Mesendoderm (in vitro differentiated cells): ENCODE measurements at regions not wholly inside any gene's neighbourhood (a gene's known extent, or its start where the extent isn't known, plus 50 kb on each side); places are given as distances from the start of the nearest gene placed in this dataset.

ENCODE experiments used
- DNase-seq: peaks from one replicate; pipeline ENCODE4 v3.0.0; 2013
- H2AK5ac ChIP-seq: 2 replicates; pipeline ENCODE4 v1.6.1; 2013; ENCODE audit warnings: low read length, inconsistent platforms
- H2BK120ac ChIP-seq: 2 replicates; pipeline ENCODE4 v1.6.1; 2013; ENCODE audit warnings: low read depth, mild to moderate bottlenecking, low read length, moderate library complexity, mixed read lengths
- H2BK15ac ChIP-seq: replicated peaks from 2 replicates; pipeline ENCODE4 v1.6.1; 2013; ENCODE audit warnings: low read depth, mild to moderate bottlenecking, moderate library complexity
- H2BK5ac ChIP-seq: 2 replicates; pipeline ENCODE4 v1.6.1; 2013; ENCODE audit warnings: low read length, inconsistent platforms
- H3K18ac ChIP-seq: 2 replicates; pipeline ENCODE4 v1.6.1; 2013; ENCODE audit warnings: mild to moderate bottlenecking, low read length, mixed read lengths
- H3K23ac ChIP-seq: one replicate; pipeline ENCODE4 v1.6.1; 2013; ENCODE audit warnings: low read length
- H3K27ac ChIP-seq: 2 replicates; pipeline ENCODE4 v1.5.1; 2013; ENCODE audit warnings: low read depth, mild to moderate bottlenecking, inconsistent platforms, low read length, moderate library complexity
- H3K27me3 ChIP-seq: 2 replicates; pipeline ENCODE4 v1.6.1; 2013; ENCODE audit warnings: low read length, control low read depth, mild to moderate bottlenecking, inconsistent platforms; ENCODE audit not compliant: insufficient read depth, poor library complexity
- H3K36me3 ChIP-seq: 2 replicates; pipeline ENCODE4 v1.6.1; 2013; ENCODE audit warnings: low read length, inconsistent platforms; ENCODE audit not compliant: control insufficient read depth, insufficient read depth
- H3K4ac ChIP-seq: one replicate; pipeline ENCODE4 v1.6.1; 2013; ENCODE audit warnings: low read depth, mild to moderate bottlenecking, low read length, moderate library complexity
- H3K4me1 ChIP-seq: 2 replicates; pipeline ENCODE4 v1.6.1; 2013; ENCODE audit warnings: low read depth, low read length, inconsistent platforms; ENCODE audit not compliant: control insufficient read depth
- H3K4me2 ChIP-seq: 2 replicates; pipeline ENCODE4 v1.6.1; 2013; ENCODE audit warnings: low read length
- H3K4me3 ChIP-seq: 2 replicates; pipeline ENCODE4 v1.5.1; 2013; ENCODE audit warnings: mild to moderate bottlenecking, low read length
- H3K56ac ChIP-seq: one replicate; pipeline ENCODE4 v1.6.1; 2013; ENCODE audit warnings: low read length
- H3K79me1 ChIP-seq: 2 replicates; pipeline ENCODE4 v1.6.1; 2013; ENCODE audit warnings: low read length, inconsistent platforms
- H3K79me2 ChIP-seq: 2 replicates; pipeline ENCODE4 v1.6.1; 2013; ENCODE audit warnings: mild to moderate bottlenecking, low read length; ENCODE audit not compliant: control insufficient read depth, insufficient read depth
- H3K9ac ChIP-seq: 2 replicates; pipeline ENCODE4 v1.6.1; 2013; ENCODE audit warnings: low read length, inconsistent platforms
- H4K5ac ChIP-seq: one replicate; pipeline ENCODE4 v1.6.1; 2013; ENCODE audit warnings: low read length
- H4K8ac ChIP-seq: one replicate; pipeline ENCODE4 v1.6.1; 2013; ENCODE audit warnings: low read depth, mild to moderate bottlenecking, control low read depth, low read length, moderate library complexity
- WGBS: extraction: QIAGEN DNeasy Blood & Tissue Kit; methylation state at CpG from one replicate; pipeline ENCODE4 v1.1.7; 2013; ENCODE audit warnings: low lambda C conversion rate, missing lambda C conversion rate; ENCODE audit not compliant: insufficient coverage; ENCODE audit errors: extremely low coverage; 5-methylcytosine and 5-hydroxymethylcytosine counted together

GRCh38 chr15:57890351-57890750, 175.2 kb downstream of the ALDH1A2 start:
- H3K27ac ChIP-seq, result no peak overlapping the region
- H4K8ac ChIP-seq, result no peak overlapping the region
- H2BK15ac ChIP-seq, result no peak overlapping the region
- no peak overlapping the region for H2BK5ac ChIP-seq
- no peaks in the 10 kb centered on the region for H3K79me2 ChIP-seq
- no peaks in the 10 kb centered on the region for H3K36me3 ChIP-seq
- H3K27me3 ChIP-seq, result no peaks in the 10 kb centered on the region
- H3K56ac ChIP-seq, result no peak overlapping the region
- no CpG with 5 or more reads among the region's 1 CpG for WGBS
- no peak overlapping the region for H2BK120ac ChIP-seq
- no peak overlapping the region for H3K18ac ChIP-seq
- H3K4ac ChIP-seq, result no peak overlapping the region
- no peak overlapping the region for H3K4me2 ChIP-seq
- H4K5ac ChIP-seq, result no peak overlapping the region
- no peak overlapping the region for H2AK5ac ChIP-seq
- H3K9ac ChIP-seq, result no peak overlapping the region
- no peak overlapping the region for H3K23ac ChIP-seq
- H3K79me1 ChIP-seq, result no peaks in the 10 kb centered on the region
- peak; percentile 14 for DNase-seq
- no peaks in the 10 kb centered on the region for H3K4me1 ChIP-seq
- no peak overlapping the region for H3K4me3 ChIP-seq

GRCh38 chr15:57890878-57891277, 174.6 kb downstream of the ALDH1A2 start:
- H3K27me3 ChIP-seq, result no peaks in the 10 kb centered on the region
- H4K5ac ChIP-seq, result no peak overlapping the region
- H3K4me3 ChIP-seq, result no peak overlapping the region
- H2BK5ac ChIP-seq, result no peak overlapping the region
- no peak for DNase-seq
- no peak overlapping the region for H2BK120ac ChIP-seq
- H3K27ac ChIP-seq, result no peak overlapping the region
- H3K36me3 ChIP-seq, result no peaks in the 10 kb centered on the region
- no CpG with 5 or more reads among the region's 3 CpGs for WGBS
- no peaks in the 10 kb centered on the region for H3K79me2 ChIP-seq
- no peak overlapping the region for H3K4me2 ChIP-seq
- no peak overlapping the region for H3K18ac ChIP-seq
- no peak overlapping the region for H2AK5ac ChIP-seq
- H3K4ac ChIP-seq, result no peak overlapping the region
- H3K79me1 ChIP-seq, result no peaks in the 10 kb centered on the region
- H3K9ac ChIP-seq, result no peak overlapping the region
- H2BK15ac ChIP-seq, result no peak overlapping the region
- no peaks in the 10 kb centered on the region for H3K4me1 ChIP-seq
- H3K56ac ChIP-seq, result no peak overlapping the region
- H3K23ac ChIP-seq, result no peak overlapping the region
- H4K8ac ChIP-seq, result no peak overlapping the region

GRCh38 chr15:57892181-57892580, 173.3 kb downstream of the ALDH1A2 start:
- Histone ChIP-seq H2BK15ac (no peak overlapping the region), H2BK5ac (no peak overlapping the region), H3K9ac (no peak overlapping the region), H3K4me1 (no peaks in the 10 kb centered on the region), H3K79me2 (no peaks in the 10 kb centered on the region), H3K56ac (no peak overlapping the region), H3K79me1 (no peaks in the 10 kb centered on the region), H3K4ac (no peak overlapping the region), H3K18ac (no peak overlapping the region), H3K36me3 (no peaks in the 10 kb centered on the region), H3K4me2 (no peak overlapping the region), H4K8ac (no peak overlapping the region), H3K4me3 (no peak overlapping the region), H2AK5ac (no peak overlapping the region), H3K27ac (no peak overlapping the region), H4K5ac (no peak overlapping the region), H3K27me3 (no peaks in the 10 kb centered on the region), H2BK120ac (no peak overlapping the region), H3K23ac (no peak overlapping the region)
- WGBS, result no CpG with 5 or more reads among the region's 1 CpG
- no peak for DNase-seq

- Histone ChIP-seq H2BK15ac (no peak overlapping the region), H3K79me1 (no peaks in the 10 kb centered on the region), H3K27ac (no peak overlapping the region), H3K4ac (no peak overlapping the region), H3K79me2 (no peaks in the 10 kb centered on the region), H3K4me1 (no peaks in the 10 kb centered on the region), H3K56ac (no peak overlapping the region), H2BK5ac (no peak overlapping the region), H3K9ac (no peak overlapping the region), H3K23ac (no peak overlapping the region), H3K18ac (no peak overlapping the region), H2AK5ac (no peak overlapping the region), H3K4me3 (no peak overlapping the region), H4K5ac (no peak overlapping the region), H2BK120ac (no peak overlapping the region), H4K8ac (no peak overlapping the region), H3K27me3 (no peaks in the 10 kb centered on the region), H3K4me2 (no peak overlapping the region), H3K36me3 (no peaks in the 10 kb centered on the region)
- WGBS, result no CpG with 5 or more reads among the region's 5 CpGs
- no peak for DNase-seq
Measured at GRCh38 chr15:57893040-57893439, 172.5 kb downstream of the ALDH1A2 start.

GRCh38 chr15:57895291-57895690, 170.2 kb downstream of the ALDH1A2 start:
- Histone ChIP-seq H2BK15ac (no peak overlapping the region), H2BK120ac (no peak overlapping the region), H3K4me2 (no peak overlapping the region), H2AK5ac (no peak overlapping the region), H3K79me2 (no peaks in the 10 kb centered on the region), H2BK5ac (no peak overlapping the region), H3K79me1 (no peaks in the 10 kb centered on the region), H3K9ac (no peak overlapping the region), H3K18ac (no peak overlapping the region), H3K27ac (no peak overlapping the region), H3K4me3 (no peak overlapping the region), H3K27me3 (no peaks in the 10 kb centered on the region), H3K23ac (no peak overlapping the region), H4K8ac (no peak overlapping the region), H3K4me1 (no peaks in the 10 kb centered on the region), H3K4ac (no peak overlapping the region), H3K56ac (no peak overlapping the region), H3K36me3 (no peaks in the 10 kb centered on the region), H4K5ac (no peak overlapping the region)
- no CpG with 5 or more reads among the region's 1 CpG for WGBS
- no peak for DNase-seq

GRCh38 chr15:57896114-57896513, 169.4 kb downstream of the ALDH1A2 start:
- no peak overlapping the region for H3K56ac ChIP-seq
- H2BK15ac ChIP-seq, result no peak overlapping the region
- H3K9ac ChIP-seq, result no peak overlapping the region
- H2AK5ac ChIP-seq, result no peak overlapping the region
- WGBS, result no CpG with 5 or more reads among the region's 5 CpGs
- H3K27ac ChIP-seq, result no peak overlapping the region
- no peak overlapping the region for H4K8ac ChIP-seq
- no peaks in the 10 kb centered on the region for H3K4me1 ChIP-seq
- DNase-seq, result no peak
- H3K4me3 ChIP-seq, result no peak overlapping the region
- H3K79me1 ChIP-seq, result no peaks in the 10 kb centered on the region
- H2BK5ac ChIP-seq, result no peak overlapping the region
- no peak overlapping the region for H3K4me2 ChIP-seq
- no peaks in the 10 kb centered on the region for H3K36me3 ChIP-seq
- no peak overlapping the region for H3K4ac ChIP-seq
- H2BK120ac ChIP-seq, result no peak overlapping the region
- no peaks in the 10 kb centered on the region for H3K79me2 ChIP-seq
- H3K27me3 ChIP-seq, result no peaks in the 10 kb centered on the region
- H3K18ac ChIP-seq, result no peak overlapping the region
- H4K5ac ChIP-seq, result no peak overlapping the region
- no peak overlapping the region for H3K23ac ChIP-seq
